Calu3 (cell line): ENCODE measurements at regions not wholly inside any gene's neighbourhood (a gene's known extent, or its start where the extent isn't known, plus 50 kb on each side); places are given as distances from the start of the nearest gene placed in this dataset.

Experiments
- BruUV-seq: library from RNA; stranded (reverse); fragments of 400-500 nt; replicated peaks from 2 replicates; lab custom pipeline; 2021; lab: Mats Ljungman, UMichigan
- CTCF ChIA-PET: fragments of 300-600 bp; sonication (Branson Sonifier 250); formaldehyde crosslinking; loops from one replicate; lab custom pipeline; 2022; ENCODE audit warnings: antibody characterized with exemption; lab: Charles Lee
- DNase-seq: peaks from one replicate; pipeline ENCODE4 v3.0.0; 2022
- H3K27ac Mint-ChIP-seq: one replicate; pipeline ENCODE4 v1.8.0; 2022; ENCODE audit warnings: mixed read lengths; ENCODE audit not compliant: unreplicated experiment
- H3K27me3 Mint-ChIP-seq: one replicate; pipeline ENCODE4 v1.8.0; 2022; ENCODE audit warnings: mixed read lengths; ENCODE audit not compliant: unreplicated experiment
- H3K36me3 Mint-ChIP-seq: one replicate; pipeline ENCODE4 v1.8.0; 2022; ENCODE audit warnings: mild to moderate bottlenecking, moderate library complexity, mixed read lengths; ENCODE audit not compliant: insufficient read depth, unreplicated experiment
- H3K4me1 Mint-ChIP-seq: one replicate; pipeline ENCODE4 v1.8.0; 2022; ENCODE audit warnings: mild to moderate bottlenecking, low read depth, mixed read lengths; ENCODE audit not compliant: unreplicated experiment
- H3K4me3 Mint-ChIP-seq: one replicate; pipeline ENCODE4 v1.8.0; 2022; ENCODE audit warnings: mild to moderate bottlenecking, low read depth, moderate library complexity, mixed read lengths; ENCODE audit not compliant: unreplicated experiment
- H3K9me3 Mint-ChIP-seq: one replicate; pipeline ENCODE4 v1.8.0; 2022; ENCODE audit warnings: low read depth, mixed read lengths; ENCODE audit not compliant: unreplicated experiment
- intact Hi-C: fragments of 100-400 bp; cut with micrococcal nuclease; formaldehyde crosslinking; loops from one replicate; pipeline ENCODE4 v1.10.0; 2022; ENCODE audit not compliant: unreplicated experiment
- TF ChIP-seq, protein P1 (sequence below): fragments of 200-600 bp; IDR thresholded peaks from one replicate; pipeline ENCODE4 v1.8.0; 2022; ENCODE audit warnings: antibody characterized with exemption; ENCODE audit not compliant: unreplicated experiment

DNA sequence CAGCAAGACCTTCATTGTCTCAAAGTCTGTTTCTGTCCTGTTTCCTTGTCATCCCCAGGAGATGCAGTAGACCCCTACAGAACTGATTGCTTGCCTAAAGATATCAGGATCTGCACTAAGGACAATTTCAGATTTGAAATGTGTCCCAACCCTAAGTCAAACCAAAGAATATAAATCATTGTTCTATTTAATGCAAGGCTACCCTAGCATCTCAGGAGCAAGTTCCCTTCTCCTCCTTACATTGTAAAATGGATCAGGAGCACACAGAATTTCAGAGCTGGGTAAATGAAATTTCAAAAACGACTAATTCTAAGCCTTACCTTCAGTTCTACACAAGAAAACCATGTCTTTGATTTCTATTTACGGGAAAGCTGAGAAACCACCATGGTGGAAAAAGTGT is 360.9 kb upstream of the KCNH8 start:
- H3K27me3 Mint-ChIP-seq, result no peaks in the 10 kb centered on the region

DNA sequence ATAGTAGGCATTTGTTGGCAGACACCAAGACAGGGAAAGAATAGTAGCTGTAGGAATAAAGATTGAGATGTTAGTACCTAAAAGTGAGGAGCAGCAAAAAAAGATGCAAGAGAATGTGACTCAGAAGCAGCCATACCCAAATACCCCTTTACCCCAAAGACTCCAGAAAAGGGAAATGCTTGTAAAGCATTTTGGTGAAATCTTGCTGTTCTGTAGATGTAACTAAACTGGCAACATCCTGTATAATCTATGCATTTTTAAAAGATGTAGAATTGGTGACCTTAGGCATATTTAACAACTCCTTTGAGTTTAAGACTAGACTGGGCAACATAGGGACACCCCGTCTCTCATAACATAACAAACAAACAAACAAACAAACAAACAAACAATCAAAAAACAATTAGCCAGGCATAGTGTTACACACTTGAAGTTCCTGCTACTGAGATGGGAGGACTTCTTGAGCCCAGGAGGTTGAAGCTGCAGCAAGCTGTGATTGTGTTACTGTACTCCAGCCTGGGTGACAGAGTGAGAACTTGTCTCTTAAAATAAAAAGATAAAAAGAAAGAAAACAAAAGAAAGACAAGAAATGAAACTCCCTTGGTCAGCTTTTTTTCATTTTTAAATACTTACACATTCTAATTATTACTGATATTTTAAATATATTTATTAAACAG is 361.5 kb upstream of the KCNH8 start:
- Mint-ChIP-seq H3K27ac (no peak overlapping the region), H3K4me1 (peaks cover 15% of the 10 kb centered on the region), H3K36me3 (no peaks in the 10 kb centered on the region), H3K4me3 (no peak overlapping the region), H3K9me3 (no peaks in the 10 kb centered on the region), H3K27me3 (no peaks in the 10 kb centered on the region)
- intact Hi-C loops, result no loop called here
- DNase-seq, result no peak
- TF ChIP-seq, protein P1, sequence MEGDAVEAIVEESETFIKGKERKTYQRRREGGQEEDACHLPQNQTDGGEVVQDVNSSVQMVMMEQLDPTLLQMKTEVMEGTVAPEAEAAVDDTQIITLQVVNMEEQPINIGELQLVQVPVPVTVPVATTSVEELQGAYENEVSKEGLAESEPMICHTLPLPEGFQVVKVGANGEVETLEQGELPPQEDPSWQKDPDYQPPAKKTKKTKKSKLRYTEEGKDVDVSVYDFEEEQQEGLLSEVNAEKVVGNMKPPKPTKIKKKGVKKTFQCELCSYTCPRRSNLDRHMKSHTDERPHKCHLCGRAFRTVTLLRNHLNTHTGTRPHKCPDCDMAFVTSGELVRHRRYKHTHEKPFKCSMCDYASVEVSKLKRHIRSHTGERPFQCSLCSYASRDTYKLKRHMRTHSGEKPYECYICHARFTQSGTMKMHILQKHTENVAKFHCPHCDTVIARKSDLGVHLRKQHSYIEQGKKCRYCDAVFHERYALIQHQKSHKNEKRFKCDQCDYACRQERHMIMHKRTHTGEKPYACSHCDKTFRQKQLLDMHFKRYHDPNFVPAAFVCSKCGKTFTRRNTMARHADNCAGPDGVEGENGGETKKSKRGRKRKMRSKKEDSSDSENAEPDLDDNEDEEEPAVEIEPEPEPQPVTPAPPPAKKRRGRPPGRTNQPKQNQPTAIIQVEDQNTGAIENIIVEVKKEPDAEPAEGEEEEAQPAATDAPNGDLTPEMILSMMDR, result no peak
- CTCF ChIA-PET, result no interaction called here
- BruUV-seq, result no TSS peak

More for the DNA sequence above, 360.9 kb upstream of the KCNH8 start:
- no peaks in the 10 kb centered on the region for H3K9me3 Mint-ChIP-seq
- H3K36me3 Mint-ChIP-seq, result no peaks in the 10 kb centered on the region
- no TSS peak for BruUV-seq
- intact Hi-C loops, result no loop called here
- H3K4me3 Mint-ChIP-seq, result no peak overlapping the region
- peaks cover 15% of the 10 kb centered on the region for H3K4me1 Mint-ChIP-seq
- CTCF ChIA-PET, result no interaction called here
- TF ChIP-seq, protein P1, result no peak
- no peak for DNase-seq
- H3K27ac Mint-ChIP-seq, result no peak overlapping the region

DNA sequence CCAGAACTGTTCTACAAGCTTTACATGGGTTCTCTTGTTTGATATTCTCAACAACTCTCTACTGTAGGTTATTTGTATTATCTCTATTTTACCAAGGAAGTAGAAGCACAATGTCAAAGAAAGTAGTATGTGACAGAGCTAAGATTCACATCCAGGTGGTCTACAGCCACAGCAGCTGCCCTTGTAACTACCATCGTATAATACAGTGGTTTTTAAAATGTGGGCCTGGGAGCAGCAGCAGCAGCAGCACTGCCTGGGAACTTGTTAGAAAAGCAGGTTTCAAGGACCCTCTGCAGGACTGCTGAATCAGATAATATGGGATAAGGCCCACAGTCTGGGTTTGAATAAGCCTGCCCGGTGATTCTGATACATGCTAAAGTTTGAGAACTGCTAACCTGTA is 357.1 kb upstream of the SATB1 start:
- BruUV-seq, result no TSS peak
- no peaks in the 10 kb centered on the region for H3K27me3 Mint-ChIP-seq
- H3K9me3 Mint-ChIP-seq, result no peaks in the 10 kb centered on the region
- intact Hi-C loops, result no loop called here
- CTCF ChIA-PET, result no interaction called here
- H3K36me3 Mint-ChIP-seq, result no peaks in the 10 kb centered on the region
- no peak overlapping the region for H3K27ac Mint-ChIP-seq
- TF ChIP-seq, protein P1, result no peak
- H3K4me3 Mint-ChIP-seq, result no peak overlapping the region
- H3K4me1 Mint-ChIP-seq, result no peaks in the 10 kb centered on the region
- no peak for DNase-seq

DNA sequence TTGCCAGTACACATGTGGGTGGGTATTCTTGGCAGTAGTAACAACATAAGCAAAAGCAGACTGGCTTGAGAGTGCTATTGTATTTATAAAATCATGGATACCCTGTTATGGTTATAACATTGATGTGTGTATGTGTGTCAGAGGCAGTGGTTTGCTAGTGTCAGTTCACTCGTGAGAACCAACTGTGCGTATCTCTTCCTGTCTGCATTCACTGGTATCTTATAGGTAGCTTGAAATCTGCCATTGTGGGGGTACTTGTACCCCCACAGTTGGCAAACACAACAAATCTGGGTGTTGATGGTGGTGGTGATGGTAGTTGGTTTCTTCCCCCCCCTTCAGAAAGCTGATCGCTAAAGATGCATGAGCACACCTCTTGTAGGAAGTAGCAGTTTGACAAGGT is 355.8 kb upstream of the SATB1 start:
- DNase-seq, result no peak
- no peaks in the 10 kb centered on the region for H3K36me3 Mint-ChIP-seq
- no peak overlapping the region for H3K4me3 Mint-ChIP-seq
- CTCF ChIA-PET, result no interaction called here
- H3K27me3 Mint-ChIP-seq, result no peaks in the 10 kb centered on the region
- intact Hi-C loops, result no loop called here
- no TSS peak for BruUV-seq
- H3K4me1 Mint-ChIP-seq, result no peaks in the 10 kb centered on the region
- H3K27ac Mint-ChIP-seq, result no peak overlapping the region
- TF ChIP-seq, protein P1, result no peak
- no peaks in the 10 kb centered on the region for H3K9me3 Mint-ChIP-seq
